GM23338 (cell line): ENCODE measurements at regions not wholly inside any gene's neighbourhood (a gene's known extent, or its start where the extent isn't known, plus 50 kb on each side); places are given as distances from the start of the nearest gene placed in this dataset.

Experiments
- CREB1 ChIP-seq: fragments of 250-450 bp; sonication (Bioruptor Pico); IDR thresholded peaks from 2 replicates; pipeline ENCODE4 v1.5.0; 2020; ENCODE audit warnings: low read depth, mild to moderate bottlenecking, moderate library complexity
- CTCF ChIP-seq, 2 experiments: fragments of 200-600 bp in 1 of 2; sonication (generic) in 1 of 2; conservative IDR thresholded peaks; 2 replicates each; pipeline versions ENCODE4 v1.5.1 to v1.6.1; 2016 to 2017; ENCODE audit warnings: antibody characterized with exemption in 2 of 2, low read depth in 2 of 2, mild to moderate bottlenecking in 2 of 2, moderate library complexity in 1 of 2
- ETS1 ChIP-seq: IDR thresholded peaks from 2 replicates; pipeline ENCODE4 v1.6.1; 2016; ENCODE audit warnings: antibody characterized with exemption
- EZH2 ChIP-seq: fragments of 200-600 bp; sonication (generic); IDR thresholded peaks from one replicate; pipeline ENCODE4 v1.8.0; 2017; ENCODE audit warnings: antibody characterized with exemption, mild to moderate bottlenecking, low read depth; ENCODE audit not compliant: unreplicated experiment
- EZH2phosphoT487 ChIP-seq: fragments of 200-600 bp; sonication (generic); IDR thresholded peaks from one replicate; pipeline ENCODE4 v1.8.1; 2018; ENCODE audit warnings: antibody characterized with exemption; ENCODE audit not compliant: unreplicated experiment
- JUNB ChIP-seq: IDR thresholded peaks from one replicate; pipeline ENCODE4 v1.6.1; 2016; ENCODE audit warnings: antibody characterized with exemption; ENCODE audit not compliant: unreplicated experiment
- NANOG ChIP-seq: IDR thresholded peaks from 2 replicates; pipeline ENCODE4 v1.6.1; 2016; ENCODE audit warnings: antibody characterized with exemption, borderline replicate concordance
- POLR2AphosphoS5 ChIP-seq: IDR thresholded peaks from 2 replicates; pipeline ENCODE4 v1.6.1; 2016; ENCODE audit warnings: antibody characterized with exemption, low read depth
- REST ChIP-seq: IDR thresholded peaks from one replicate; pipeline ENCODE4 v1.6.1; 2018; ENCODE audit warnings: antibody characterized with exemption; ENCODE audit not compliant: unreplicated experiment
- STAT1 ChIP-seq: IDR thresholded peaks from one replicate; pipeline ENCODE4 v1.6.1; 2016; ENCODE audit warnings: antibody characterized with exemption; ENCODE audit not compliant: unreplicated experiment
- ZNF114 ChIP-seq: fragments of 250-450 bp; sonication (Bioruptor Pico); IDR thresholded peaks from 2 replicates; pipeline ENCODE4 v1.5.0; 2020; ENCODE audit warnings: mild to moderate bottlenecking, moderate library complexity
- ZNF462 ChIP-seq: fragments of 250-450 bp; sonication (Bioruptor Pico); IDR thresholded peaks from 2 replicates; pipeline ENCODE4 v1.5.0; 2020; ENCODE audit warnings: mild to moderate bottlenecking, moderate library complexity

- TF ChIP-seq CTCF (conservative IDR thresholded peaks at IDR 0.05; ENCODE audit: low read depth in 2 of 2) (no peak), POLR2AphosphoS5 (no peak), JUNB (no peak), EZH2 (no peak), REST (no peak), EZH2phosphoT487 (no peak), NANOG (no peak), STAT1 (no peak), CREB1 (no peak), ZNF114 (CRISPR knock-in tag) (no peak), ZNF462 (no peak), ETS1 (no peak)
These were observed 295.5 kb downstream of the PRR16 start for GRCh38 chr5:120759587-120759986.
